Endothelial cell of umbilical vein (primary cell): ENCODE measurements at regions not wholly inside any gene's neighbourhood (a gene's known extent, or its start where the extent isn't known, plus 50 kb on each side); places are given as distances from the start of the nearest gene placed in this dataset.

Experiments used
- BruUV-seq: library from RNA; stranded (reverse); fragments of 400-500 nt; replicated peaks from 2 replicates; lab custom pipeline; 2021; lab: Mats Ljungman, UMichigan
- CTCF ChIA-PET: fragments of 300-600, 350-600 bp; sonication (Branson Sonifier 250); formaldehyde crosslinking; loops from one replicate; lab custom pipeline; 2021; ENCODE audit warnings: antibody characterized with exemption, inconsistent platforms; lab: Charles Lee
- POLR2A ChIA-PET: fragments of 300-600, 350-600 bp; sonication (Branson Sonifier 250); formaldehyde crosslinking; loops from one replicate; lab custom pipeline; 2021; ENCODE audit warnings: antibody characterized with exemption, inconsistent platforms; lab: Charles Lee
- DNase-seq: peaks from one replicate; pipeline ENCODE4 v3.0.0-alpha.2; 2011; ENCODE audit warnings: low read depth, low spot score
- FAIRE-seq: peaks from 2 replicates; lab custom pipeline; 2011; peaks lifted over from hg19 to GRCh38; lab: Jason Lieb, UNC
- H2AFZ ChIP-seq: 2 replicates; pipeline ENCODE4 v1.6.0; 2012; ENCODE audit warnings: low read depth, low read length, control low read depth, inconsistent platforms
- H3K27ac ChIP-seq: 2 replicates; pipeline ENCODE4 v1.5.1; 2011; ENCODE audit warnings: low read depth, mild to moderate bottlenecking, control low read depth, low read length, moderate library complexity; ENCODE audit not compliant: insufficient read depth
- H3K27me3 ChIP-seq, 2 experiments: 2 replicates each; pipeline versions ENCODE4 v1.6.0 to v1.6.1; 2011; ENCODE audit warnings: low read length in 2 of 2, mixed read lengths in 1 of 2; ENCODE audit not compliant: control insufficient read depth in 2 of 2, insufficient read depth in 2 of 2
- H3K36me3 ChIP-seq, 2 experiments: 2 replicates in 1 of 2; 3 replicates in 1 of 2; pipeline ENCODE4 v1.5.1; 2011; ENCODE audit warnings: low read length in 2 of 2, mild to moderate bottlenecking in 1 of 2, moderate library complexity in 1 of 2; ENCODE audit not compliant: control insufficient read depth in 2 of 2, insufficient read depth in 2 of 2; ENCODE audit errors: extremely low read depth in 1 of 2
- H3K4me1 ChIP-seq: 3 replicates; pipeline ENCODE4 v1.5.1; 2011; ENCODE audit warnings: mild to moderate bottlenecking, low read length; ENCODE audit not compliant: control insufficient read depth, insufficient read depth; ENCODE audit errors: extremely low read depth
- H3K4me2 ChIP-seq: 2 replicates; pipeline ENCODE4 v1.6.1; 2011; ENCODE audit warnings: low read length, control low read depth, mixed read lengths; ENCODE audit not compliant: insufficient read depth
- H3K4me3 ChIP-seq, 3 experiments: fragments of 200-600 bp in 1 of 3; sonication (generic), shearing (Covaris generic) in 1 of 3; replicated peaks in 1 of 3; 2 replicates each; pipeline ENCODE4 v1.5.1; 2011 to 2016; ENCODE audit warnings: control low read depth in 3 of 3, low read length in 3 of 3, mild to moderate bottlenecking in 2 of 3, inconsistent platforms in 1 of 3, low read depth in 1 of 3, moderate library complexity in 1 of 3; ENCODE audit not compliant: insufficient read depth in 1 of 3
- H3K79me2 ChIP-seq: 2 replicates; pipeline ENCODE4 v1.6.0; 2012; ENCODE audit warnings: low read length, inconsistent platforms; ENCODE audit not compliant: control insufficient read depth, insufficient read depth
- H3K9ac ChIP-seq: replicated peaks from 2 replicates; pipeline ENCODE3; 2011; ENCODE audit warnings: low read length, control low read depth; ENCODE audit not compliant: insufficient read depth; ENCODE audit errors: extremely low read depth
- H3K9me1 ChIP-seq: replicated peaks from 3 replicates; pipeline ENCODE4 v1.6.0; 2011; ENCODE audit warnings: mild to moderate bottlenecking, low read length; ENCODE audit not compliant: control insufficient read depth, insufficient read depth; ENCODE audit errors: extremely low read depth
- H3K9me3 ChIP-seq: replicated peaks from 2 replicates; pipeline ENCODE4 v1.5.1; 2012; ENCODE audit warnings: low read length, inconsistent platforms; ENCODE audit not compliant: control insufficient read depth, insufficient read depth
- H4K20me1 ChIP-seq: replicated peaks from 2 replicates; pipeline ENCODE3; 2011; ENCODE audit warnings: mild to moderate bottlenecking, low read length; ENCODE audit not compliant: control insufficient read depth, insufficient read depth; ENCODE audit errors: extremely low read depth
- CTCF ChIP-seq, 2 donors: IDR thresholded peaks; 1 replicate in 1 of 2; 2 replicates in 1 of 2; pipeline ENCODE4 v1.5.1; 2011; ENCODE audit warnings: low read length in 2 of 2, mild to moderate bottlenecking in 2 of 2, moderate library complexity in 2 of 2, control low read depth in 1 of 2, inconsistent platforms in 1 of 2, low read depth in 1 of 2; ENCODE audit not compliant: insufficient read depth in 1 of 2; ENCODE audit errors: extremely low read depth in 1 of 2
- EZH2 ChIP-seq: IDR thresholded peaks from 2 replicates; pipeline ENCODE4 v1.6.1; 2012; ENCODE audit warnings: borderline replicate concordance, low read depth, mild to moderate bottlenecking, moderate library complexity, low read length, inconsistent platforms; ENCODE audit not compliant: severe bottlenecking
- FOS ChIP-seq: IDR thresholded peaks from 2 replicates; pipeline ENCODE4 v1.6.1; 2011; ENCODE audit warnings: mild to moderate bottlenecking, low read length, moderate library complexity, borderline replicate concordance; ENCODE audit not compliant: insufficient read depth
- GATA2 ChIP-seq: IDR thresholded peaks from 2 replicates; pipeline ENCODE4 v1.7.0; 2011; ENCODE audit warnings: low read depth, mild to moderate bottlenecking, moderate library complexity, mixed read lengths, low read length; ENCODE audit not compliant: insufficient read length, insufficient read depth
- JUN ChIP-seq: IDR thresholded peaks from 2 replicates; pipeline ENCODE4 v1.6.1; 2011; ENCODE audit warnings: borderline replicate concordance, low read depth; ENCODE audit not compliant: insufficient read length, insufficient read depth
- MYC ChIP-seq: IDR thresholded peaks from one replicate; pipeline ENCODE4 v1.6.1; 2011; ENCODE audit warnings: mild to moderate bottlenecking, low read depth, low read length
- POLR2A ChIP-seq: IDR thresholded peaks from 2 replicates; pipeline ENCODE4 v1.6.1; 2012; ENCODE audit warnings: low read depth, mild to moderate bottlenecking, control low read depth, low read length
- POLR2AphosphoS5 ChIP-seq: IDR thresholded peaks from 2 replicates; pipeline ENCODE4 v1.6.1; 2012; ENCODE audit warnings: low read depth, mild to moderate bottlenecking, control low read depth, low read length, moderate library complexity; ENCODE audit not compliant: insufficient read depth
- dilution Hi-C: fragments of 300-500 bp; cut with MboI; formaldehyde crosslinking; loops from one replicate; pipeline ENCODE4 v1.15.0; 2019; ENCODE audit warnings: low sequenced_read_pairs; ENCODE audit not compliant: extremely low pct_ligation_motif_present
- intact Hi-C: fragments of 100-400 bp; cut with micrococcal nuclease; formaldehyde crosslinking; loops from one replicate; pipeline ENCODE4 v1.10.0; 2022

GRCh38 chr3:162175145-162175544 is 678.5 kb downstream of the OTOL1 start:
- no peak overlapping the region for H3K27ac ChIP-seq
- ChIA-PET POLR2A (no interaction called here), CTCF (no interaction called here)
- H3K9me3 ChIP-seq, result peaks cover 2% of the 10 kb centered on the region
- intact Hi-C loops (no loop called here), dilution Hi-C loops (no loop called here)
- no peaks in the 10 kb centered on the region for H4K20me1 ChIP-seq
- TF ChIP-seq CTCF (IDR thresholded peaks at IDR 0.05; ENCODE audit: extremely low read depth in 1 of 2, insufficient read depth in 1 of 2, low read depth in 1 of 2, low read length in 2 of 2), result no peak
- no peak for TF ChIP-seq JUN
- no peak for TF ChIP-seq GATA2
- no peak for TF ChIP-seq POLR2A
- TF ChIP-seq FOS, result no peak
- TF ChIP-seq EZH2, result no peak
- TF ChIP-seq MYC, result no peak
- no peak for TF ChIP-seq POLR2AphosphoS5
- no peak overlapping the region for H3K4me2 ChIP-seq
- no peaks in the 10 kb centered on the region for H3K36me3 ChIP-seq
- H3K9ac ChIP-seq, result no peak overlapping the region
- H3K4me3 ChIP-seq, result no peak overlapping the region
- FAIRE-seq (no peak), DNase-seq (no peak)
- H3K9me1 ChIP-seq, result no peaks in the 10 kb centered on the region
- H3K4me1 ChIP-seq, result no peaks in the 10 kb centered on the region
- no peaks in the 10 kb centered on the region for H3K27me3 ChIP-seq
- H2AFZ ChIP-seq, result no peak overlapping the region
- BruUV-seq, result no TSS peak
- no peaks in the 10 kb centered on the region for H3K79me2 ChIP-seq
